ENCODE measurements at regions not wholly inside any gene's neighbourhood (a gene's known extent, or its start where the extent isn't known, plus 50 kb on each side); places are given as distances from the start of the nearest gene placed in this dataset.

GRCh38 chrX:15988661-15989603 lies 134.3 kb upstream of the AP1S2 start:
- no peak overlapping the region for H3K4me3 ChIP-seq (ENCODE audit: control insufficient read depth, low read depth, low read length)
- TF ChIP-seq CTCF (IDR thresholded peaks at IDR 0.05; ENCODE audit: control insufficient read depth, insufficient read depth, low read depth, low read length, missing control alignments), result no peak
- DNase-seq (ENCODE audit: low read depth), result peak; percentile 25

GRCh38 chrX:15985937-15986336 lies 131.3 kb upstream of the AP1S2 start:
- no peak for TF ChIP-seq CTCF (IDR thresholded peaks at IDR 0.05; ENCODE audit: control insufficient read depth, insufficient read depth, low read depth, low read length, missing control alignments)
- DNase-seq (ENCODE audit: low read depth), result no peak
- H3K4me3 ChIP-seq (ENCODE audit: control insufficient read depth, low read depth, low read length), result no peak overlapping the region

- no peak for DNase-seq (ENCODE audit: low read depth)
- H3K4me3 ChIP-seq (ENCODE audit: control insufficient read depth, low read depth, low read length), result no peak overlapping the region
- TF ChIP-seq CTCF (IDR thresholded peaks at IDR 0.05; ENCODE audit: control insufficient read depth, insufficient read depth, low read depth, low read length, missing control alignments), result no peak
Observed at GRCh38 chrX:15983034-15983433, 128.4 kb upstream of the AP1S2 start.

- no peak overlapping the region for H3K4me3 ChIP-seq (ENCODE audit: control insufficient read depth, low read depth, low read length)
- DNase-seq (ENCODE audit: low read depth), result no peak
- TF ChIP-seq CTCF (IDR thresholded peaks at IDR 0.05; ENCODE audit: control insufficient read depth, insufficient read depth, low read depth, low read length, missing control alignments), result no peak
Observed at GRCh38 chrX:15977644-15978043, 123.0 kb upstream of the AP1S2 start.

- TF ChIP-seq CTCF (IDR thresholded peaks at IDR 0.05; ENCODE audit: control insufficient read depth, insufficient read depth, low read depth, low read length, missing control alignments), result no peak
- H3K4me3 ChIP-seq (ENCODE audit: control insufficient read depth, low read depth, low read length), result no peak overlapping the region
- DNase-seq (ENCODE audit: low read depth), result no peak
Observed at GRCh38 chrX:15976396-15976795, 121.8 kb upstream of the AP1S2 start.

- no peak overlapping the region for H3K4me3 ChIP-seq (ENCODE audit: control insufficient read depth, low read depth, low read length)
- no peak for DNase-seq (ENCODE audit: low read depth)
- TF ChIP-seq CTCF (IDR thresholded peaks at IDR 0.05; ENCODE audit: control insufficient read depth, insufficient read depth, low read depth, low read length, missing control alignments), result no peak
Observed at GRCh38 chrX:15973946-15974345, 119.3 kb upstream of the AP1S2 start.

All from AG09309 (cell line).